ENCODE measurements at regions not wholly inside any gene's neighbourhood (a gene's known extent, or its start where the extent isn't known, plus 50 kb on each side); places are given as distances from the start of the nearest gene placed in this dataset.
"Not testable (repeated sequence)": the region's sequence is repeated elsewhere in the genome, so short reads cannot be mapped to it uniquely, and the experiment has no call there.

DNA sequence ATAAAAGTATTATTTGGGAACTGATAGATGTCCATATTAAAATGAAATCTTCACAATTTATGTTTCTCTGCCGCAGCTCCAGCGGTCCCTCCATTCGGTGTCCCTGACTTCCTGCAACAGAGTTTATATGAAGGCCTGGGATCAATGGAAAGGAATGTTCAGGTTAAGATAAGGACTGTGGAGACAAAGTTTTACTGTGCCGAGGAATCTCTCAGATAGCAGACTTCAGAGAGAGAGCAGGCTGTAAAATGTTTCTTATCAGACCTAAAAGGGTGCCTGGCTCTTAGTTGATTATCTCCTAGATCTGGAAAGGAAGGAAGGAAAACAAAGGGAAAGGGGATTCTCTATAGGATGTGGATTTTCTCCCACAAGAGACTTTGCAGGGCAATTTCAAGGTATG lies 193.7 kb upstream of the PIEZO2 start:
- TF ChIP-seq, protein P1, sequence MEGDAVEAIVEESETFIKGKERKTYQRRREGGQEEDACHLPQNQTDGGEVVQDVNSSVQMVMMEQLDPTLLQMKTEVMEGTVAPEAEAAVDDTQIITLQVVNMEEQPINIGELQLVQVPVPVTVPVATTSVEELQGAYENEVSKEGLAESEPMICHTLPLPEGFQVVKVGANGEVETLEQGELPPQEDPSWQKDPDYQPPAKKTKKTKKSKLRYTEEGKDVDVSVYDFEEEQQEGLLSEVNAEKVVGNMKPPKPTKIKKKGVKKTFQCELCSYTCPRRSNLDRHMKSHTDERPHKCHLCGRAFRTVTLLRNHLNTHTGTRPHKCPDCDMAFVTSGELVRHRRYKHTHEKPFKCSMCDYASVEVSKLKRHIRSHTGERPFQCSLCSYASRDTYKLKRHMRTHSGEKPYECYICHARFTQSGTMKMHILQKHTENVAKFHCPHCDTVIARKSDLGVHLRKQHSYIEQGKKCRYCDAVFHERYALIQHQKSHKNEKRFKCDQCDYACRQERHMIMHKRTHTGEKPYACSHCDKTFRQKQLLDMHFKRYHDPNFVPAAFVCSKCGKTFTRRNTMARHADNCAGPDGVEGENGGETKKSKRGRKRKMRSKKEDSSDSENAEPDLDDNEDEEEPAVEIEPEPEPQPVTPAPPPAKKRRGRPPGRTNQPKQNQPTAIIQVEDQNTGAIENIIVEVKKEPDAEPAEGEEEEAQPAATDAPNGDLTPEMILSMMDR (IDR thresholded peaks at IDR 0.05; ENCODE audit: low read length), result no peak
- no peak for TF ChIP-seq EZH2 (IDR thresholded peaks at IDR 0.05; ENCODE audit: borderline replicate concordance, low read length)
- H4K20me1 ChIP-seq (ENCODE audit: insufficient read depth, low read length), result no peaks in the 10 kb centered on the region
- H3K79me2 ChIP-seq (ENCODE audit: insufficient read depth, low read length), result no peaks in the 10 kb centered on the region
- no peaks in the 10 kb centered on the region for H3K36me3 ChIP-seq (ENCODE audit: insufficient read depth, low read length)
- no peak overlapping the region for H3K27ac ChIP-seq (ENCODE audit: low read depth, low read length, poor library complexity, severe bottlenecking)
- no peak overlapping the region for H3K4me3 ChIP-seq (ENCODE audit: low read depth, low read length, poor library complexity, severe bottlenecking)
- H3K4me2 ChIP-seq (ENCODE audit: low read length), result no peak overlapping the region
- no peak overlapping the region for H2AFZ ChIP-seq (ENCODE audit: low read length)
- no peaks in the 10 kb centered on the region for H3K4me1 ChIP-seq (ENCODE audit: insufficient read depth, low read length, severe bottlenecking)
- no peaks in the 10 kb centered on the region for H3K9me3 ChIP-seq (ENCODE audit: low read length)
- no peaks in the 10 kb centered on the region for H3K9me2 ChIP-seq (ENCODE audit: low read depth, low read length)
- H3K27me3 ChIP-seq (ENCODE audit: insufficient read depth, low read length), result no peaks in the 10 kb centered on the region
- no peaks in the 10 kb centered on the region for H3F3A ChIP-seq (ENCODE audit: insufficient read depth, low read length)
- no peak overlapping the region for H3K9ac ChIP-seq (ENCODE audit: low read length)

- not testable (repeated sequence) for H3K27ac ChIP-seq (ENCODE audit: low read depth, low read length, poor library complexity, severe bottlenecking); H3K36me3 ChIP-seq (ENCODE audit: insufficient read depth, low read length); H3F3A ChIP-seq (ENCODE audit: insufficient read depth, low read length); H3K4me1 ChIP-seq (ENCODE audit: insufficient read depth, low read length, severe bottlenecking); H3K79me2 ChIP-seq (ENCODE audit: insufficient read depth, low read length); H2AFZ ChIP-seq (ENCODE audit: low read length); H3K4me3 ChIP-seq (ENCODE audit: low read depth, low read length, poor library complexity, severe bottlenecking); H3K27me3 ChIP-seq (ENCODE audit: insufficient read depth, low read length); H3K9me3 ChIP-seq (ENCODE audit: low read length); H3K4me2 ChIP-seq (ENCODE audit: low read length); H4K20me1 ChIP-seq (ENCODE audit: insufficient read depth, low read length); H3K9ac ChIP-seq (ENCODE audit: low read length); H3K9me2 ChIP-seq (ENCODE audit: low read depth, low read length)
Observed at GRCh38 chr18:11342115-11342514, 192.7 kb upstream of the PIEZO2 start.

DNA sequence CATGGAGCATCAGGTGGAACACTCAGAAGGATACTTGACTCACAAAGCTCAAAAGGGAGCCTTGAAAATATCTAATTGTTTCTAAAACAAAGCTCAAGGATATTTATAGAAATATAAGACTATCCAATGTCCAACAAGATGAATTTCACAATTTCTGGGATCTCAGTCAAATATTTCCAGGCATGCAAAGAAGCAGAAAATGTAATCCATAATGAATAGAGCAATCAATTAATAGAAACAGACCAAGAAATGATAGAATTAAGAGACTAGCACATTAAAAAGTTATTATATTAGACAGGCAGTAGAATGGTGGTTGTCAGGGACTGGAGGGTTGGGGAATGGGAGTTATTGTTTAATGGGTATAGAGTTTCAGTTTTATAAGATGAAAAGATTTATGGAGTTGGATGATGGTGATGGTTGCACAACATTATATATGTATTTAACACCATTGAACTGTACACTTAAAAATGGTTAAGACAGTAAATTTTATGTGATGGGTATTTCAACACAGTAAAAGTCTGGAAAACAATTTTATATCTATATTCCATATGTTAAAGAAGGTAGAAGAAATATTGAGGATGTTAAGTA lies 189.9 kb upstream of the PIEZO2 start:
- Histone ChIP-seq H3K9ac (ENCODE audit: low read length) (no peak overlapping the region), H3F3A (ENCODE audit: insufficient read depth, low read length) (no peaks in the 10 kb centered on the region), H4K20me1 (ENCODE audit: insufficient read depth, low read length) (no peaks in the 10 kb centered on the region), H3K9me2 (ENCODE audit: low read depth, low read length) (no peaks in the 10 kb centered on the region), H3K4me2 (ENCODE audit: low read length) (no peak overlapping the region), H3K9me3 (ENCODE audit: low read length) (no peaks in the 10 kb centered on the region), H3K27ac (ENCODE audit: low read depth, low read length, poor library complexity, severe bottlenecking) (no peak overlapping the region), H3K27me3 (ENCODE audit: insufficient read depth, low read length) (no peaks in the 10 kb centered on the region), H3K4me1 (ENCODE audit: insufficient read depth, low read length, severe bottlenecking) (no peaks in the 10 kb centered on the region), H3K4me3 (ENCODE audit: low read depth, low read length, poor library complexity, severe bottlenecking) (no peak overlapping the region), H3K36me3 (ENCODE audit: insufficient read depth, low read length) (no peaks in the 10 kb centered on the region), H3K79me2 (ENCODE audit: insufficient read depth, low read length) (no peaks in the 10 kb centered on the region), H2AFZ (ENCODE audit: low read length) (no peak overlapping the region)
- no peak for TF ChIP-seq EZH2 (IDR thresholded peaks at IDR 0.05; ENCODE audit: borderline replicate concordance, low read length)
- TF ChIP-seq, protein P1 (IDR thresholded peaks at IDR 0.05; ENCODE audit: low read length), result no peak

DNA sequence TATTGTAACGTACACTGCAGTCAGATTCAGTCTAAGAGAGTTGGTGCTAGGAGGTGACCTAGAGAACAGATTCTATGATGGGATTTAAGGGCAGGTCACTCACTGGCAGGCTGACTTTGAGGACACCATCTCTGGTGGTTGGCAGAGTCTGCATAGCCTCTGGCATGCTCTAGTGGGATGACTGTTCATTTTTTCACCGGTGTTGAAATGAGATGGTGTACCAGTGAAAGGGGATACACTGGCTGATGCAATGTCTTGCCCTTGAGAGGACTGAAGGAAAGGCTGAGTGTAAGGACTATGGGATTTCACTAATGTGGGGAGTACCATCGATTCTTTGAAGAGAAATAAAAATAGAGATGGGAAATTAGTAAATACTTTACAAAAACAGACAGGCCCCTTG lies 186.9 kb upstream of the PIEZO2 start:
- Histone ChIP-seq H3K9ac (ENCODE audit: low read length) (no peak overlapping the region), H3K4me2 (ENCODE audit: low read length) (no peak overlapping the region)

More for the DNA sequence above, 186.9 kb upstream of the PIEZO2 start:
- Histone ChIP-seq H4K20me1 (ENCODE audit: insufficient read depth, low read length) (no peaks in the 10 kb centered on the region), H3K79me2 (ENCODE audit: insufficient read depth, low read length) (no peaks in the 10 kb centered on the region), H3K4me3 (ENCODE audit: low read depth, low read length, poor library complexity, severe bottlenecking) (no peak overlapping the region), H3K27me3 (ENCODE audit: insufficient read depth, low read length) (no peaks in the 10 kb centered on the region), H3K9me2 (ENCODE audit: low read depth, low read length) (no peaks in the 10 kb centered on the region), H3K9me3 (ENCODE audit: low read length) (no peaks in the 10 kb centered on the region), H3K4me1 (ENCODE audit: insufficient read depth, low read length, severe bottlenecking) (no peaks in the 10 kb centered on the region), H3K36me3 (ENCODE audit: insufficient read depth, low read length) (no peaks in the 10 kb centered on the region), H3F3A (ENCODE audit: insufficient read depth, low read length) (no peaks in the 10 kb centered on the region), H2AFZ (ENCODE audit: low read length) (no peak overlapping the region), H3K27ac (ENCODE audit: low read depth, low read length, poor library complexity, severe bottlenecking) (no peak overlapping the region)
- TF ChIP-seq, protein P1 (IDR thresholded peaks at IDR 0.05; ENCODE audit: low read length), result no peak
- TF ChIP-seq EZH2 (IDR thresholded peaks at IDR 0.05; ENCODE audit: borderline replicate concordance, low read length), result no peak
